HG03039 (cell line): ENCODE measurements at regions not wholly inside any gene's neighbourhood (a gene's known extent, or its start where the extent isn't known, plus 50 kb on each side); places are given as distances from the start of the nearest gene placed in this dataset.
"Not testable (repeated sequence)": the region's sequence is repeated elsewhere in the genome, so short reads cannot be mapped to it uniquely, and the experiment has no call there.

ENCODE experiments used
- ATAC-seq: cut with Tn5 transposase; IDR thresholded peaks from one replicate; pipeline ENCODE4 v1.9.1; 2021; ENCODE audit warnings: mild to moderate bottlenecking, moderate library complexity; ENCODE audit not compliant: unreplicated experiment

GRCh38 chr6:4420160-4420865 lies 284.9 kb upstream of the ECI2 start:
- no peak for ATAC-seq

GRCh38 chr6:4415549-4415948 lies 280.2 kb upstream of the ECI2 start:
- no peak for ATAC-seq

GRCh38 chr6:4414078-4414477 lies 278.7 kb upstream of the ECI2 start:
- not testable (repeated sequence) for ATAC-seq

- ATAC-seq: no peak
Observed at GRCh38 chr6:4413073-4413472, 277.7 kb upstream of the ECI2 start.

GRCh38 chr6:4412488-4412887 lies 277.1 kb upstream of the ECI2 start:
- no peak for ATAC-seq

GRCh38 chr6:4412077-4412476 lies 276.7 kb upstream of the ECI2 start:
- ATAC-seq: no peak

GRCh38 chr6:4407710-4408109 lies 272.3 kb upstream of the ECI2 start:
- peak; percentile 74 for ATAC-seq

- ATAC-seq: no peak
Observed at GRCh38 chr6:4405621-4406212, 270.3 kb upstream of the ECI2 start.

GRCh38 chr6:4404415-4404814 lies 269.0 kb upstream of the ECI2 start:
- no peak for ATAC-seq

- no peak for ATAC-seq
Observed at GRCh38 chr6:4403828-4404227, 268.5 kb upstream of the ECI2 start.

GRCh38 chr6:4403023-4403752 lies 267.8 kb upstream of the ECI2 start:
- no peak for ATAC-seq

- ATAC-seq: no peak
Observed at GRCh38 chr6:4402477-4402976, 267.2 kb upstream of the ECI2 start.

- no peak for ATAC-seq
Observed at GRCh38 chr6:4401408-4402368, 266.3 kb upstream of the ECI2 start.

- no peak for ATAC-seq
Observed at GRCh38 chr6:4399656-4400055, 264.3 kb upstream of the ECI2 start.

GRCh38 chr6:4398791-4399190 lies 263.4 kb upstream of the ECI2 start:
- no peak for ATAC-seq

- ATAC-seq: no peak
Observed at GRCh38 chr6:4397307-4397706, 261.9 kb upstream of the ECI2 start.

GRCh38 chr6:4396044-4396443 lies 260.7 kb upstream of the ECI2 start:
- ATAC-seq: no peak

GRCh38 chr6:4395386-4395785 lies 260.0 kb upstream of the ECI2 start:
- ATAC-seq: no peak

- no peak for ATAC-seq
Observed at GRCh38 chr6:4394786-4395185, 259.4 kb upstream of the ECI2 start.

GRCh38 chr6:4388675-4389074 lies 253.3 kb upstream of the ECI2 start:
- ATAC-seq: no peak

- no peak for ATAC-seq
Observed at GRCh38 chr6:4384656-4385055, 249.3 kb upstream of the ECI2 start.
